Fibroblast of lung (primary cell): ENCODE measurements at regions not wholly inside any gene's neighbourhood (a gene's known extent, or its start where the extent isn't known, plus 50 kb on each side); places are given as distances from the start of the nearest gene placed in this dataset.

ENCODE experiments used
- DNase-seq, 2 donors: peaks; one replicate each; pipeline versions ENCODE4 v3.0.0 to v3.0.0-alpha.2; 2010; ENCODE audit warnings: low read depth in 2 of 2
- H2AFZ ChIP-seq: 2 replicates; pipeline ENCODE4 v1.5.1; 2012; ENCODE audit warnings: low read length, control low read depth, inconsistent platforms
- H3K27ac ChIP-seq: 2 replicates; pipeline ENCODE4 v1.5.1; 2011; ENCODE audit warnings: low read length, control low read depth; ENCODE audit not compliant: insufficient read depth
- H3K27me3 ChIP-seq: 2 replicates; pipeline ENCODE4 v1.5.1; 2011; ENCODE audit warnings: mild to moderate bottlenecking, low read length; ENCODE audit not compliant: control insufficient read depth, insufficient read depth
- H3K36me3 ChIP-seq: 2 replicates; pipeline ENCODE4 v1.5.1; 2011; ENCODE audit warnings: low read length; ENCODE audit not compliant: control insufficient read depth, insufficient read depth
- H3K4me1 ChIP-seq: 2 replicates; pipeline ENCODE4 v1.5.1; 2011; ENCODE audit warnings: low read length; ENCODE audit not compliant: control insufficient read depth, insufficient read depth; ENCODE audit errors: extremely low read depth
- H3K4me2 ChIP-seq: 2 replicates; pipeline ENCODE4 v1.5.1; 2011; ENCODE audit warnings: low read length, control low read depth; ENCODE audit not compliant: insufficient read depth; ENCODE audit errors: extremely low read depth
- H3K4me3 ChIP-seq, 4 experiments: fragments of 200-600 bp in 1 of 4; sonication (generic) in 1 of 4; replicated peaks in 1 of 4; 2 replicates each; pipeline ENCODE4 v1.5.1; 2011 to 2016; ENCODE audit warnings: low read length in 4 of 4, low read depth in 3 of 4, mild to moderate bottlenecking in 3 of 4, control low read depth in 2 of 4, inconsistent platforms in 1 of 4, mixed read lengths in 1 of 4; ENCODE audit not compliant: insufficient read depth in 1 of 4; ENCODE audit errors: control extremely low read depth in 1 of 4
- H3K79me2 ChIP-seq: 2 replicates; pipeline ENCODE4 v1.5.1; 2012; ENCODE audit warnings: mild to moderate bottlenecking, low read length, inconsistent platforms; ENCODE audit not compliant: control insufficient read depth, insufficient read depth
- H3K9ac ChIP-seq: 2 replicates; pipeline ENCODE4 v1.5.1; 2011; ENCODE audit warnings: mild to moderate bottlenecking, low read length, control low read depth; ENCODE audit not compliant: insufficient read depth
- H3K9me3 ChIP-seq: 2 replicates; pipeline ENCODE4 v1.5.1; 2012; ENCODE audit warnings: low read depth, low read length; ENCODE audit not compliant: control insufficient read depth, insufficient read depth
- H4K20me1 ChIP-seq: 2 replicates; pipeline ENCODE4 v1.5.1; 2011; ENCODE audit warnings: low read length; ENCODE audit not compliant: control insufficient read depth, insufficient read depth; ENCODE audit errors: extremely low read depth
- EZH2 ChIP-seq: IDR thresholded peaks from 2 replicates; pipeline ENCODE4 v1.5.1; 2012; ENCODE audit warnings: low read length, control low read depth, mild to moderate bottlenecking; ENCODE audit errors: missing control alignments
- TF ChIP-seq, protein P1 (sequence below), 2 donors: IDR thresholded peaks in 1 of 2; conservative IDR thresholded peaks in 1 of 2; 1 replicate in 1 of 2; 2 replicates in 1 of 2; pipeline ENCODE4 v1.5.1; 2011 to 2012; ENCODE audit warnings: low read length in 2 of 2, control low read depth in 1 of 2, inconsistent platforms in 1 of 2, low read depth in 1 of 2, mild to moderate bottlenecking in 1 of 2

GRCh38 chr2:237205043-237205541 is 119.4 kb downstream of the COPS8 start:
- no peak overlapping the region for H3K4me2 ChIP-seq
- no peaks in the 10 kb centered on the region for H3K27me3 ChIP-seq

DNA sequence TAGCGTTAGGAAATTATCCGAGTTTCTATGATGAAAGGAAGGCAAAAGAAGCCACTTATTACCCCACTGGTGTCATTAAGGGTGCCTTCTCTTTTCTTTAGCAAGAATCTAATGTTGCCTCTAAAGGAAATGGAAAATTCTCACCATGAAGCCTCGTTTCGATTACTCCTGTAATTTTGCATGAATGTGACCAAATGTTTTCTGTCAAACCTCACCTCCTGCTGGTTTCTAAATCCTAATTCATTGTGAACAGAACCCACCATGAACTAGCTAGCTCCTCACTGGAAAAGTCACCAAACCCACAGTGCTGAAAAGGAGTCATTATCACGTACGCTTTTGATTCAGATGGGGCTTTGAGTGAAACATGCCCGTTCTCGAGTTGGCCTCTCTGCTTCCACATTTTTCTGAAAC is 119.9 kb downstream of the COPS8 start:
- no peaks in the 10 kb centered on the region for H3K36me3 ChIP-seq
- no peak for DNase-seq
- H3K4me1 ChIP-seq: peaks cover 41% of the 10 kb centered on the region
- H3K9ac ChIP-seq: no peak overlapping the region
- no peaks in the 10 kb centered on the region for H3K79me2 ChIP-seq
- TF ChIP-seq, protein P1, sequence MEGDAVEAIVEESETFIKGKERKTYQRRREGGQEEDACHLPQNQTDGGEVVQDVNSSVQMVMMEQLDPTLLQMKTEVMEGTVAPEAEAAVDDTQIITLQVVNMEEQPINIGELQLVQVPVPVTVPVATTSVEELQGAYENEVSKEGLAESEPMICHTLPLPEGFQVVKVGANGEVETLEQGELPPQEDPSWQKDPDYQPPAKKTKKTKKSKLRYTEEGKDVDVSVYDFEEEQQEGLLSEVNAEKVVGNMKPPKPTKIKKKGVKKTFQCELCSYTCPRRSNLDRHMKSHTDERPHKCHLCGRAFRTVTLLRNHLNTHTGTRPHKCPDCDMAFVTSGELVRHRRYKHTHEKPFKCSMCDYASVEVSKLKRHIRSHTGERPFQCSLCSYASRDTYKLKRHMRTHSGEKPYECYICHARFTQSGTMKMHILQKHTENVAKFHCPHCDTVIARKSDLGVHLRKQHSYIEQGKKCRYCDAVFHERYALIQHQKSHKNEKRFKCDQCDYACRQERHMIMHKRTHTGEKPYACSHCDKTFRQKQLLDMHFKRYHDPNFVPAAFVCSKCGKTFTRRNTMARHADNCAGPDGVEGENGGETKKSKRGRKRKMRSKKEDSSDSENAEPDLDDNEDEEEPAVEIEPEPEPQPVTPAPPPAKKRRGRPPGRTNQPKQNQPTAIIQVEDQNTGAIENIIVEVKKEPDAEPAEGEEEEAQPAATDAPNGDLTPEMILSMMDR (conservative IDR thresholded peaks at IDR 0.05 in 1 of 2, IDR thresholded peaks at IDR 0.05 in 1 of 2; ENCODE audit: low read depth in 1 of 2, low read length in 2 of 2): no peak
- no peak for TF ChIP-seq EZH2
- H3K27ac ChIP-seq: no peak overlapping the region
- no peak overlapping the region for H2AFZ ChIP-seq
- no peaks in the 10 kb centered on the region for H3K27me3 ChIP-seq
- no peak overlapping the region for H3K4me2 ChIP-seq
- H4K20me1 ChIP-seq: no peaks in the 10 kb centered on the region
- no peaks in the 10 kb centered on the region for H3K9me3 ChIP-seq
- H3K4me3 ChIP-seq: no peak overlapping the region

More at GRCh38 chr2:237205043-237205541, 119.4 kb downstream of the COPS8 start:
- Histone ChIP-seq H3K79me2 (no peaks in the 10 kb centered on the region), H3K27ac (no peak overlapping the region), H3K9me3 (no peaks in the 10 kb centered on the region), H3K4me1 (peaks cover 41% of the 10 kb centered on the region), H3K4me3 (no peak overlapping the region), H3K9ac (no peak overlapping the region), H3K36me3 (no peaks in the 10 kb centered on the region), H2AFZ (no peak overlapping the region), H4K20me1 (no peaks in the 10 kb centered on the region)
- DNase-seq: peak in 1 of 2 donors; percentile 67
- TF ChIP-seq, protein P1 (conservative IDR thresholded peaks at IDR 0.05 in 1 of 2, IDR thresholded peaks at IDR 0.05 in 1 of 2; ENCODE audit: low read depth in 1 of 2, low read length in 2 of 2): no peak
- TF ChIP-seq EZH2: no peak

DNA sequence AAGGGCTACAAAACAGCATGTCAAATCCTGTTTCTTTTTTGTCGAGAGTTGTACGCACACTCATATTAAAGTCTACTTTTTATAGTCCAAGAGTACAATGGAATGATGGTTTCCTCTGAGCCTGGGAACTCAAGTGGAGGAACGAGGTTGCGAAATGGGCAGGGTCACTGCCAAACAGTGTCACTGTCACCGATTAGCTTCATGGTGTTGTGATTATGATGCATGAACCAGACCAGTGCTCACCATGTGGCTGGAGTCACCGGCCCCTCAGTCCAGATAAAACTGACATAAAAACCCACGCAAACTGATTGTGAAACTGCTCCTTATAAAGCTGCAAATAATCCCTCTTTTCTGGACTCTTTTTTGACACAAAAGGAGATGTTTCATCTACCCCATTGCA is 122.0 kb downstream of the COPS8 start:
- Histone ChIP-seq H3K4me1 (peaks cover 33% of the 10 kb centered on the region), H3K27me3 (no peaks in the 10 kb centered on the region), H3K4me2 (no peak overlapping the region), H3K36me3 (no peaks in the 10 kb centered on the region), H3K79me2 (no peaks in the 10 kb centered on the region), H3K9ac (no peak overlapping the region), H3K9me3 (no peaks in the 10 kb centered on the region), H3K27ac (peak overlapping the region; percentile 66), H4K20me1 (no peaks in the 10 kb centered on the region), H3K4me3 (no peak overlapping the region), H2AFZ (no peak overlapping the region)
- DNase-seq: peak; percentile 49 to 91
- TF ChIP-seq, protein P1 (conservative IDR thresholded peaks at IDR 0.05 in 1 of 2, IDR thresholded peaks at IDR 0.05 in 1 of 2; ENCODE audit: low read depth in 1 of 2, low read length in 2 of 2): no peak
- TF ChIP-seq EZH2: no peak
